RWPE2 (cell line): ENCODE measurements at regions not wholly inside any gene's neighbourhood (a gene's known extent, or its start where the extent isn't known, plus 50 kb on each side); places are given as distances from the start of the nearest gene placed in this dataset.

ENCODE experiments used
- ATAC-seq: fragments of 200-7000 bp; cut with Tn5 transposase; 3 replicates; pipeline ENCODE4 v1.9.1; 2021; ENCODE audit warnings: low read depth
- DNase-seq: peaks from one replicate; pipeline ENCODE4 v3.0.0-alpha.2; 2020; ENCODE audit warnings: low spot score
- H3K27ac ChIP-seq: fragments of 450-650 bp; 2 replicates; pipeline ENCODE4 v1.5.1; 2017; ENCODE audit warnings: mild to moderate bottlenecking; ENCODE audit not compliant: poor library complexity, severe bottlenecking
- H3K27me3 ChIP-seq: fragments of 250-450 bp; sonication (Bioruptor Pico); 2 replicates; pipeline ENCODE4 v1.5.1; 2021; ENCODE audit warnings: mild to moderate bottlenecking, moderate library complexity; ENCODE audit not compliant: insufficient read depth, poor library complexity, severe bottlenecking
- H3K36me3 ChIP-seq: fragments of 250-450 bp; sonication (Bioruptor Pico); 2 replicates; pipeline ENCODE4 v1.5.1; 2020; ENCODE audit warnings: low read depth, mild to moderate bottlenecking, moderate library complexity
- H3K4me1 ChIP-seq: fragments of 250-450 bp; sonication (Bioruptor Pico); 2 replicates; pipeline ENCODE4 v1.5.1; 2021; ENCODE audit warnings: mild to moderate bottlenecking, moderate library complexity; ENCODE audit not compliant: insufficient read depth, poor library complexity, severe bottlenecking
- H3K4me3 ChIP-seq: fragments of 250-450 bp; sonication (Bioruptor Pico); 2 replicates; pipeline ENCODE4 v1.5.1; 2021; ENCODE audit warnings: mild to moderate bottlenecking, moderate library complexity; ENCODE audit not compliant: severe bottlenecking
- H3K9me3 ChIP-seq: fragments of 250-450 bp; sonication (Bioruptor Pico); 2 replicates; pipeline ENCODE4 v1.5.1; 2021; ENCODE audit warnings: mild to moderate bottlenecking, moderate library complexity; ENCODE audit not compliant: severe bottlenecking
- TF ChIP-seq, protein P1 (sequence below): fragments of 450-650 bp; IDR thresholded peaks from one replicate; pipeline ENCODE4 v1.5.1; 2017; ENCODE audit warnings: mild to moderate bottlenecking, moderate library complexity; ENCODE audit not compliant: poor library complexity, severe bottlenecking

DNA sequence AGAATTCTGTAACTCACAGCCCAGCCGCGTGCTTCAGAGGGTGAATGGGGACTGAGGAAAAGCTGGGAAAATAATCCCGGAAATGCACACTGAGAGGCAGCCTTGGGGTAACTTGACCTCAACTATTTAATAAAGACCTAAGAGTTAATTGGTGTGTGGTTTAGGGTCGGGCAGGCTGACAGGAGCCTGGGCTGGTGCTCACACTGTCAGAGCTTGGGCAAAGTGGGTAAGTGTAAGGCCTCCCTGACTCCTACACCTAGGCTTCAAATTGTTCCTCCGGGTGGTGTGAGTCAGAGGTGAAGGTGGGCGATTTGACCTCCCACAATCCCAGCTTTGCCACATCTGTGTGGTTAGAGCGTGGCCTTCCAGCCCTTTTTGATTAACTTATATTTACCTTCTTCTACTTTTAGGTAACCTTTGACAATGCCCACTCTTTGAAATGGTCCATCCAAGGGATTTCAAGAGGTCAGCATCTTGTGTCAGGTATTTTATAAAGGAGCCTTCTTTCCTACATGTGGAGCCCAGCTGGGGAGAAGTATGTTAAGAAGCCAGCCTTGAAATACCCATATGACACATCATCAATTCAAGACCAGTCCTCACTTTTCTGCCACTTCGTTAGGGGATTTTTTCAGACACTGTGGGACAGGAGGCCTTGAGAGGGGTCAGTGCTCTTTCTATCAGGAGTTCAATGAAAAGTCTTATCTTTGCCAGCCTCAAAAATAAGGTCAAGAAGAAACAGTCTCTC, 114.2 kb downstream of the NUFIP1 start:
- Histone ChIP-seq H3K36me3 (no peaks in the 10 kb centered on the region), H3K4me3 (no peak overlapping the region), H3K9me3 (no peaks in the 10 kb centered on the region), H3K27me3 (no peaks in the 10 kb centered on the region), H3K4me1 (no peaks in the 10 kb centered on the region), H3K27ac (no peak overlapping the region)
- DNase-seq = no peak
- TF ChIP-seq, protein P1, sequence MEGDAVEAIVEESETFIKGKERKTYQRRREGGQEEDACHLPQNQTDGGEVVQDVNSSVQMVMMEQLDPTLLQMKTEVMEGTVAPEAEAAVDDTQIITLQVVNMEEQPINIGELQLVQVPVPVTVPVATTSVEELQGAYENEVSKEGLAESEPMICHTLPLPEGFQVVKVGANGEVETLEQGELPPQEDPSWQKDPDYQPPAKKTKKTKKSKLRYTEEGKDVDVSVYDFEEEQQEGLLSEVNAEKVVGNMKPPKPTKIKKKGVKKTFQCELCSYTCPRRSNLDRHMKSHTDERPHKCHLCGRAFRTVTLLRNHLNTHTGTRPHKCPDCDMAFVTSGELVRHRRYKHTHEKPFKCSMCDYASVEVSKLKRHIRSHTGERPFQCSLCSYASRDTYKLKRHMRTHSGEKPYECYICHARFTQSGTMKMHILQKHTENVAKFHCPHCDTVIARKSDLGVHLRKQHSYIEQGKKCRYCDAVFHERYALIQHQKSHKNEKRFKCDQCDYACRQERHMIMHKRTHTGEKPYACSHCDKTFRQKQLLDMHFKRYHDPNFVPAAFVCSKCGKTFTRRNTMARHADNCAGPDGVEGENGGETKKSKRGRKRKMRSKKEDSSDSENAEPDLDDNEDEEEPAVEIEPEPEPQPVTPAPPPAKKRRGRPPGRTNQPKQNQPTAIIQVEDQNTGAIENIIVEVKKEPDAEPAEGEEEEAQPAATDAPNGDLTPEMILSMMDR = no peak
- ATAC-seq = no peak

DNA sequence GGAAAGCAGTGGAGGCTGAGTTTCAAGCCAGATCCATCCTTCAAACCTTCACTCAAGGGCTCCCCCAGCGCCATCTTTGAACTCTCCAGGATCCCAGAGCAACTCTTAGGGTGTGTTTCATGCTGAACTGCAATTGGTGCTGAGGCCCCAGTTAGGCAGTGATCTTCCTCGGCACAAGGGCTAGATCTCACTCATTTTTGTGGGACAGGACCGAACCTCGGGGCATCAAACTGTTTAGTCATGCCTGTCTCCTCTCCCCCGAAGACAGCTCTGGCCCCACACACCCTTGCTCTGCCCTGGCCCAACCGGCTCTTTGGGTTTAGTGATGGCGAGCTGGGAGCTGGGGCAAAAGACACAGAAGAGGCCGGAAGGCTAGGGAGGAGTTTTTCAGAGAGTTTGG, 115.1 kb downstream of the NUFIP1 start:
- TF ChIP-seq, protein P1 = no peak
- DNase-seq (no peak), ATAC-seq (no peak)
- Histone ChIP-seq H3K9me3 (no peaks in the 10 kb centered on the region), H3K27me3 (no peaks in the 10 kb centered on the region), H3K27ac (no peak overlapping the region), H3K4me3 (no peak overlapping the region), H3K36me3 (no peaks in the 10 kb centered on the region), H3K4me1 (no peaks in the 10 kb centered on the region)

DNA sequence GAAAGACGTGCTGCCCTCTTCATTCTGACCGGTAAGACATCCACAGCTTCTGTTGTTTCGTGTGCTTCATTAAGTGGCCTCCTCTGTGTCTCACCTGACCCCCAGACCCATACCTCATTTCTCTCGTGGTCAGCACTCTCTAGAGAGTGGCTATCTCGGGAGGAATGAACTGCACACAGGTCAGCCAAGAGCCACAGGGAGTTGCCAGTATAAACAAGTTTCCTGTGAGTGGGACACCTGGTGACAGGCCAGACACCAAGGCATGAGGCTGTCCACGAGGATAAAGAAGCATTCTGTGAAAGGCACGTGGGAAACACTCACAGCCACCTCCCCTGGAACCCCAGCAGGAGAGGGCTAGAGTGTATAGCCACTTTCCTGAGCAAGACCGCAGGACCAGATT, 115.8 kb downstream of the NUFIP1 start:
- Histone ChIP-seq H3K36me3 (no peaks in the 10 kb centered on the region), H3K4me3 (no peak overlapping the region), H3K27ac (no peak overlapping the region), H3K27me3 (no peaks in the 10 kb centered on the region), H3K9me3 (no peaks in the 10 kb centered on the region), H3K4me1 (no peaks in the 10 kb centered on the region)
- DNase-seq (no peak), ATAC-seq (no peak)
- TF ChIP-seq, protein P1 = no peak

DNA sequence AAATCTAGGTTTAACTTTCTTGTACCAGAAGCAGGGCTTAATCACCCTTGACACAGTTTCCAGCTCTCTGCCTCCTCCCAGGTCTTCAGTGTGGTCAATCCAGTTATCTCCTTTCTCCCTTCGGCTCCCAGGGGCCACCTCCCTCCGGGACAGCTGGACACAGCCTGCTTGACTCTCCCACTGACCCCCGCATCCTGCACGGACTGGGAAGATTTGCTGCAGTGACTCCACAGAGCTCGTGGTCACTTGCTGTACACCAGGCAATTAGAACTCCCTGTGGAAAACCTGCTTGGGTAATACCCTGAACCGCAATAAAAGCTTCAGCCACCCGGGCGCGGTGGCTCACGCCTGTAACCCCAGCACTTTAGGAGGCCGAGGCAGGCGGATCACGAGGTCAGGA, 116.5 kb downstream of the NUFIP1 start:
- Histone ChIP-seq H3K27me3 (no peaks in the 10 kb centered on the region), H3K4me3 (no peak overlapping the region), H3K9me3 (no peaks in the 10 kb centered on the region), H3K36me3 (no peaks in the 10 kb centered on the region), H3K4me1 (no peaks in the 10 kb centered on the region), H3K27ac (no peak overlapping the region)
- no peak for ATAC-seq
- TF ChIP-seq, protein P1 = no peak
- DNase-seq = no peak

DNA sequence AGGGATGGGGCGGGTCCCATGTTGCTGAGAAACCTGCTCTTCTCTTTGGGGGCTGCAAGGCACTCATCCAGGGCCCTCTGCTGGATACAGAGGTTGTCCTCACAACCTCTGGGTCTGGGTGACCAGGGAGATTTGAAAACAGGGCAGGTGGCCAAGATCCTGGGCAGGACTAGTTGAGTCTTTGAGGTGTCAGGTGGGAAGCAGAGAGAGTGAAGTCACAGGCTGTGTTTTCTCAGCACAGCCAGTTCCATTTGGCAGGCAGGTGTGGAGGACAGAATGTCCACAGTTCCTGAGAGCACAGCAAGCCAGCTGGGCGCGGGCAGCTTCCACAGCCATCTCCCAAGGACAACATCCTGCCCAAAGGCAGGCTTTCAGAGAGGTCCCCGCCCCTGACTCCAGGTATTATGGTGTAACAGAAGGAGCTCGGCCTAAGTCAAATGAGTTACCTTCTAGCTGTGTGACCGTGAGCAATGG, 118.8 kb downstream of the NUFIP1 start:
- DNase-seq = no peak
- peak; percentile 25; the same call in 1 of the 3 replicates for ATAC-seq
- TF ChIP-seq, protein P1 = no peak

More for the DNA sequence above, 118.8 kb downstream of the NUFIP1 start:
- H3K4me3 ChIP-seq = no peak overlapping the region
- no peak overlapping the region for H3K27ac ChIP-seq
- H3K27me3 ChIP-seq = no peaks in the 10 kb centered on the region
- H3K4me1 ChIP-seq = no peaks in the 10 kb centered on the region
- H3K36me3 ChIP-seq = no peaks in the 10 kb centered on the region
- no peaks in the 10 kb centered on the region for H3K9me3 ChIP-seq
